Fibroblast of lung (primary cell): ENCODE measurements at regions not wholly inside any gene's neighbourhood (a gene's known extent, or its start where the extent isn't known, plus 50 kb on each side); places are given as distances from the start of the nearest gene placed in this dataset.

Experiments used
- CTCF ChIP-seq, 2 donors: IDR thresholded peaks in 1 of 2; conservative IDR thresholded peaks in 1 of 2; 1 replicate in 1 of 2; 2 replicates in 1 of 2; pipeline ENCODE4 v1.5.1; 2011 to 2012; ENCODE audit warnings: low read length in 2 of 2, control low read depth in 1 of 2, inconsistent platforms in 1 of 2, low read depth in 1 of 2, mild to moderate bottlenecking in 1 of 2
- EZH2 ChIP-seq: IDR thresholded peaks from 2 replicates; pipeline ENCODE4 v1.5.1; 2012; ENCODE audit warnings: low read length, control low read depth, mild to moderate bottlenecking; ENCODE audit errors: missing control alignments

DNA sequence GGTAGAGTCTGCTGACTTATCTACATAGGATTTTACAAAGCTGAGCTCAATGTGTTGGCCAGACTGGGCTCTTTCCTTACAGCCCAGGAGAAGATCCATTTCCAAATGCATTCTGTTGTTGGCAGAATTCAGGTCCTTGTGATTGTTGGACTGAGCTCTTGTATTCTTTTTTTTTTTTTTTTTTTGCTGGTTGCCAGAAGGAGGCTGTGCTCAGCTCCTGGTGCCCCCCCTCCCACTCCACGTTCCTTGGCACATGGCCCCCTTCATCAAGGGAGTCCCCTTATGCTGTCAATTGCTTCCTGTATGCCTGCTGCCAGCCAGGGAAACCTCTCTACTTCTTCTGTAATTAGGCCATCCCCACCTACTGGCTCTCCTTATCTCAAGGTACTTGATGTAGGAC lies 518.1 kb upstream of the AKR1E2 start:
- no peak for TF ChIP-seq CTCF (conservative IDR thresholded peaks at IDR 0.05 in 1 of 2, IDR thresholded peaks at IDR 0.05 in 1 of 2; ENCODE audit: low read depth in 1 of 2, low read length in 2 of 2)
- TF ChIP-seq EZH2, result no peak
